Gastroesophageal sphincter (tissue), 4 donors: ENCODE measurements at regions not wholly inside any gene's neighbourhood (a gene's known extent, or its start where the extent isn't known, plus 50 kb on each side); places are given as distances from the start of the nearest gene placed in this dataset.

Experiments
- ATAC-seq: fragments of 150-250 bp; one replicate; pipeline ENCODE4 v1.9.1; 2016; ENCODE audit warnings: mild to moderate bottlenecking, moderate library complexity
- H3K27ac ChIP-seq, 4 donors: fragments of 200-600 bp; sonication (generic) in 3 of 4; 1 replicate in 3 of 4; 2 replicates in 1 of 4; pipeline ENCODE4 v1.5.1; 2016 to 2019
- H3K27me3 ChIP-seq: fragments of 200-600 bp; sonication (generic); one replicate; pipeline ENCODE4 v1.5.1; 2019
- H3K36me3 ChIP-seq, 2 donors: fragments of 200-600 bp; sonication (generic); one replicate each; pipeline ENCODE4 v1.5.1; 2019; ENCODE audit warnings: control low read depth in 1 of 2
- H3K4me1 ChIP-seq, 3 donors: fragments of 200-600 bp; sonication (generic); 1 replicate in 2 of 3; 2 replicates in 1 of 3; pipeline ENCODE4 v1.5.1; 2016 to 2019; ENCODE audit warnings: control low read depth in 2 of 3
- H3K4me3 ChIP-seq, 2 donors: fragments of 200-600 bp; sonication (generic); one replicate each; pipeline ENCODE4 v1.5.1; 2019; ENCODE audit warnings: mild to moderate bottlenecking in 1 of 2, moderate library complexity in 1 of 2
- H3K9me3 ChIP-seq, 3 donors: fragments of 200-600 bp; sonication (generic); one replicate each; pipeline ENCODE4 v1.5.1; 2017 to 2019; ENCODE audit warnings: control low read depth in 2 of 3
- CTCF ChIP-seq, 4 experiments: fragments of 200-600 bp in 2 of 4; fragments of 450-650 bp in 2 of 4; sonication (generic) in 1 of 4; IDR thresholded peaks; one replicate each; pipeline ENCODE4 v1.5.1; 2017 to 2019; ENCODE audit warnings: antibody characterized with exemption in 4 of 4, mild to moderate bottlenecking in 2 of 4, moderate library complexity in 2 of 4
- EP300 ChIP-seq: sonication (generic); formaldehyde crosslinking; IDR thresholded peaks from one replicate; pipeline ENCODE4 v1.6.1; 2017; ENCODE audit warnings: antibody characterized with exemption, mild to moderate bottlenecking
- POLR2A ChIP-seq, 2 donors: fragments of 450-650 bp; IDR thresholded peaks; one replicate each; pipeline ENCODE4 v1.6.1; 2017; ENCODE audit warnings: antibody characterized with exemption in 2 of 2, mild to moderate bottlenecking in 2 of 2, moderate library complexity in 1 of 2
- POLR2AphosphoS5 ChIP-seq: sonication (generic); formaldehyde crosslinking; IDR thresholded peaks from one replicate; pipeline ENCODE4 v1.6.1; 2017; ENCODE audit warnings: antibody characterized with exemption
- WGBS, 2 donors: methylation state at CpG; one replicate each; pipeline ENCODE4 v1.1.5; 2018; ENCODE audit warnings: low coverage in 1 of 2; 5-methylcytosine and 5-hydroxymethylcytosine counted together

DNA sequence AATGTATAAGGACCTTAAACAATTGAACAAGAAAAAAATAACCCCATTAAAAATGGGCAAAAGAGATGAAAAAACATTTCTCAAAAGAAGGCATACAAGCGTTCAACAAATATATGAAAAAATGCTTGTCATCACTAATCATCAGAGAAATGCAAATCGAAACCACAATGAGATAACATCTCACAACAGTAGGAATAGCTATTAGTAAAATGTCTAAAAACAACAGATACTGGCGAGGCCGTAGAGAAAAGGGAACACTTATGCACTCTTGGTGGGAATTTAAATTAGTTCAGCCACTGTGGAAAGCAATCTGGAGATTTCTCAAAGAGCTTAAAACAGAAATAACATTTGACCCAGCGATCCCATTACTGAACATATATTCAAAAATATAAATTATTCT lies 769.8 kb upstream of the MGAT4C start:
- H3K27ac ChIP-seq = no peak overlapping the region
- no peak for ATAC-seq
- H3K36me3 ChIP-seq = no peaks in the 10 kb centered on the region
- TF ChIP-seq CTCF (IDR thresholded peaks at IDR 0.05) (no peak), EP300 (no peak), POLR2AphosphoS5 (no peak), POLR2A (IDR thresholded peaks at IDR 0.05) (no peak)
- no peaks in the 10 kb centered on the region for H3K4me1 ChIP-seq
- H3K4me3 ChIP-seq = no peak overlapping the region
- WGBS, 2 donors = 66 to 81% methylated on average over 4 to 5 of the region's 5 CpGs
- no peaks in the 10 kb centered on the region for H3K27me3 ChIP-seq
- H3K9me3 ChIP-seq = no peaks in the 10 kb centered on the region

DNA sequence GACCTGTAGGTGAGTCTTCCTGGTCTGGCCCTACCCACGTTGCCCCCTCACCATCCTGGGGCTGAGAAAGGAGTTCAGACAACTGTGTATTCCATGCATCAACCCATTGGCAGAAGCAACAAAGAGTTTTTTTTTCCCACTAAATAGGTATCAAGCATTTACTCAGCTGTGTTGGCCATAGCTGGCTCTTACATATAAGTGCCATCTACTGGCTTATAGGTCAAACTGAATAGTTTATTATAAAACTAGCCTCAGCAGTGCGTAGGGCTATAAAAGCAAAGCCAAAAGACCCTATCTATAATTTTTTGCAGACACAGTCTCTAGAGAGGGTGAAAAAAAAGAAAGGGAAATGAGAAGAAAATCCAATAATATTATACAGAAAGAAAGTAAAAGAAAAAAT lies 765.2 kb upstream of the MGAT4C start:
- 58% methylated on average over 2 of the region's 2 CpGs; no CpG with 5 or more reads in 1 of the 2 donors for WGBS, 2 donors
- Histone ChIP-seq H3K4me3 (no peak overlapping the region), H3K9me3 (no peaks in the 10 kb centered on the region), H3K27me3 (no peaks in the 10 kb centered on the region), H3K36me3 (no peaks in the 10 kb centered on the region), H3K27ac (no peak overlapping the region), H3K4me1 (no peaks in the 10 kb centered on the region)
- no peak for ATAC-seq
- TF ChIP-seq POLR2AphosphoS5 (no peak), CTCF (IDR thresholded peaks at IDR 0.05) (no peak), POLR2A (IDR thresholded peaks at IDR 0.05) (no peak), EP300 (no peak)

DNA sequence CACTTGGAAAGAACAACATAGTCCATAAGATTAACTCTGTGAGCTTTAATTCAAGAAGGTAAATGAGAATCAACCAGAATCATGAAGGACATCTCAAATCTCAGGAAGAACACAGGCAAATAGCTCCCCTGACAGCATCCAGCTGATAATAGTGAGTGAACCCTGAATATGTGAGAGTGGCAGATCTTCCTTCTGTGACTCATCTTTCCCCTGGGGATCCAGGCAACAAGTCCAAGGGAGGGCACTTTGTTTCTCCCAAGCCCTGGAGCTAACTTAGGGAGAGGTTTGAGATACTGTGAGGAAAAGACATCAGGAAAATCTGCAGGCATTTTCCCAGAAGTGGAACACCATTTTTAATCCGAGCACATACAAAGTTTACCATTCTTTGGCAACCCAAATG lies 763.9 kb upstream of the MGAT4C start:
- H3K27me3 ChIP-seq = no peaks in the 10 kb centered on the region
- 100% methylated on average over 1 of the region's 1 CpG for WGBS, 2 donors
- TF ChIP-seq EP300 (no peak), POLR2AphosphoS5 (no peak), CTCF (IDR thresholded peaks at IDR 0.05) (no peak), POLR2A (IDR thresholded peaks at IDR 0.05) (no peak)
- no peaks in the 10 kb centered on the region for H3K36me3 ChIP-seq
- no peaks in the 10 kb centered on the region for H3K9me3 ChIP-seq
- H3K4me1 ChIP-seq = no peaks in the 10 kb centered on the region
- H3K27ac ChIP-seq = no peak overlapping the region
- ATAC-seq = no peak
- no peak overlapping the region for H3K4me3 ChIP-seq

GRCh38 chr12:87015352-87015751 lies 759.2 kb upstream of the MGAT4C start:
- no peaks in the 10 kb centered on the region for H3K36me3 ChIP-seq
- ATAC-seq = no peak
- no peaks in the 10 kb centered on the region for H3K9me3 ChIP-seq
- H3K27me3 ChIP-seq = no peaks in the 10 kb centered on the region
- WGBS, 2 donors = 80 to 92% methylated on average over 3 of the region's 3 CpGs
- no peaks in the 10 kb centered on the region for H3K4me1 ChIP-seq
- no peak overlapping the region for H3K4me3 ChIP-seq
- no peak for TF ChIP-seq POLR2A (IDR thresholded peaks at IDR 0.05)
- TF ChIP-seq EP300 = no peak
- no peak for TF ChIP-seq POLR2AphosphoS5
- TF ChIP-seq CTCF (IDR thresholded peaks at IDR 0.05) = no peak
- H3K27ac ChIP-seq = no peak overlapping the region

- H3K4me1 ChIP-seq = no peaks in the 10 kb centered on the region
- ATAC-seq = no peak
- H3K27ac ChIP-seq = no peak overlapping the region
- no peaks in the 10 kb centered on the region for H3K27me3 ChIP-seq
- no peaks in the 10 kb centered on the region for H3K36me3 ChIP-seq
- no peak for TF ChIP-seq POLR2A (IDR thresholded peaks at IDR 0.05)
- TF ChIP-seq POLR2AphosphoS5 = no peak
- no peak for TF ChIP-seq CTCF (IDR thresholded peaks at IDR 0.05)
- no peak for TF ChIP-seq EP300
- 46 to 89% methylated on average over 1 of the region's 1 CpG for WGBS, 2 donors
- peaks cover 0 to under 1% (median 0%) of the 10 kb centered on the region in 3 donors for H3K9me3 ChIP-seq
- H3K4me3 ChIP-seq = no peak overlapping the region
Measured at GRCh38 chr12:87008785-87009384, 752.7 kb upstream of the MGAT4C start.
